ENCODE measurements at regions not wholly inside any gene's neighbourhood (a gene's known extent, or its start where the extent isn't known, plus 50 kb on each side); places are given as distances from the start of the nearest gene placed in this dataset.
"Not testable (repeated sequence)": the region's sequence is repeated elsewhere in the genome, so short reads cannot be mapped to it uniquely, and the experiment has no call there.

DNA sequence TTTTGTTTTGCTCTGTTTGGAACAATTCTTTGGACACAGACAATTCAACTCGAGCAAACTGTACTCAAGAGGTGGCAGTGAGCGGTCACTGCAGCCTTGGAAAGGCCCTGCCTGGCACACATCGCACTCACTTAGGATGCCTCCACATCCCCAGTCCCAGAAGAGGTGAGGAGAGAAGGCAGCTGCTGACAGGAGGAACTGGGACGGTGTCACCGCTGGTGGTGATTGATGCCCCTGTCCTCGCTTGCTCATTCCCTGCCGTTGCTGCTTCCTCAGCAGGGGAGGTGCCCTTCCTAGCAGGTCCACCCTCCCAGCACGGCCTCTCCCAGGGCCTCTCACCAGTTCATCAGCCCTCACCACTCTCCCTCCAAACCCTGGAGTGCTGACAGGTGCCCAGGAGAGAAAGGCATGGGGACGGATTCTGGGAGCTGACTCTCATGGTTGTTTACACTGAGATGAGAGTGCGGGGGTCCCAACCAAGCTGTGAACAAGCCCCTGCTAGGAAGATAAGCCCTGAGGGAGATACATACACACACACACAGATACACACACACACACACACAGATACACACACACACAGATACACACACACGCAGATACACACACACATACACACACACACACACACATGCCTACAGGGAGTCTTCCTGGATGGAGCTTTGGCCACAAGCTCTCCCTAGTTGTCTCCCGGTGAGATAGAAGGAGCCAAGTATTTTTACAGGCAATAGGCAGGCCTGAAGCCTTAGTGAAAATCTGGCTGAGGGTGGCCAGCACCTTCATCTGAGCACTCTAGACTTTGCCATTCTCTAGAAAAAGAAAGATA, 101.1 kb downstream of the CDC7 start:
- no peaks in the 10 kb centered on the region for H3K27me3 ChIP-seq (ENCODE audit: control insufficient read depth, insufficient read depth, low read length)
- FAIRE-seq (peak; percentile 88), DNase-seq (ENCODE audit: low read depth) (no peak)
- TF ChIP-seq, protein P1, sequence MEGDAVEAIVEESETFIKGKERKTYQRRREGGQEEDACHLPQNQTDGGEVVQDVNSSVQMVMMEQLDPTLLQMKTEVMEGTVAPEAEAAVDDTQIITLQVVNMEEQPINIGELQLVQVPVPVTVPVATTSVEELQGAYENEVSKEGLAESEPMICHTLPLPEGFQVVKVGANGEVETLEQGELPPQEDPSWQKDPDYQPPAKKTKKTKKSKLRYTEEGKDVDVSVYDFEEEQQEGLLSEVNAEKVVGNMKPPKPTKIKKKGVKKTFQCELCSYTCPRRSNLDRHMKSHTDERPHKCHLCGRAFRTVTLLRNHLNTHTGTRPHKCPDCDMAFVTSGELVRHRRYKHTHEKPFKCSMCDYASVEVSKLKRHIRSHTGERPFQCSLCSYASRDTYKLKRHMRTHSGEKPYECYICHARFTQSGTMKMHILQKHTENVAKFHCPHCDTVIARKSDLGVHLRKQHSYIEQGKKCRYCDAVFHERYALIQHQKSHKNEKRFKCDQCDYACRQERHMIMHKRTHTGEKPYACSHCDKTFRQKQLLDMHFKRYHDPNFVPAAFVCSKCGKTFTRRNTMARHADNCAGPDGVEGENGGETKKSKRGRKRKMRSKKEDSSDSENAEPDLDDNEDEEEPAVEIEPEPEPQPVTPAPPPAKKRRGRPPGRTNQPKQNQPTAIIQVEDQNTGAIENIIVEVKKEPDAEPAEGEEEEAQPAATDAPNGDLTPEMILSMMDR (IDR thresholded peaks at IDR 0.05; ENCODE audit: insufficient read depth, low read length, severe bottlenecking) = no peak
- no peaks in the 10 kb centered on the region for H3K36me3 ChIP-seq (ENCODE audit: control insufficient read depth, insufficient read depth, low read length)
- no peak overlapping the region for H3K4me3 ChIP-seq (ENCODE audit: low read depth, low read length)

- H3K4me3 ChIP-seq (ENCODE audit: low read depth, low read length) = no peak overlapping the region
- TF ChIP-seq, protein P1 (IDR thresholded peaks at IDR 0.05; ENCODE audit: insufficient read depth, low read length, severe bottlenecking) = no peak
- no peaks in the 10 kb centered on the region for H3K27me3 ChIP-seq (ENCODE audit: control insufficient read depth, insufficient read depth, low read length)
- DNase-seq (ENCODE audit: low read depth) (no peak), FAIRE-seq (no peak)
- H3K36me3 ChIP-seq (ENCODE audit: control insufficient read depth, insufficient read depth, low read length) = no peaks in the 10 kb centered on the region
Observed at GRCh38 chr1:91603409-91603808, 102.8 kb downstream of the CDC7 start.

DNA sequence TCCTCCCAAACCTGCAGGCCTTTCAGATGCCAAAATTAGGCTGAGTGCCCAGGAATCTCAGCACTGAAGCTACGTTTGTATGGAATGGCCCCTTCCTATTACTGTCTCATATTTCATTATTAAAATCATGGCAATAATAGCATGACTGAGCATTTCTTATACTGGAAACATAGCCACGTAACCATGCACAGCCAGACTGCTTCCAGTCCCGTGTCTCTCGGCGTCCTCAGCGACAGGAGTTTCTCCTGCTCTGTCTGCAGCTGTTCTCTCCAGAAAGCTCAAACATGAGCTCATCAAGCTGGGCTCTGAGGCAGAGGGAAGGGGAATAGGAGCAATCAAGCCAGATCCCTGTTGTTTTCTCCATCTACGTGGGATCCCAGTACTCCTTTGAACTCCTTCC, 104.0 kb downstream of the CDC7 start:
- TF ChIP-seq, protein P1 (IDR thresholded peaks at IDR 0.05; ENCODE audit: insufficient read depth, low read length, severe bottlenecking) = no peak
- no peaks in the 10 kb centered on the region for H3K36me3 ChIP-seq (ENCODE audit: control insufficient read depth, insufficient read depth, low read length)
- no peak for DNase-seq (ENCODE audit: low read depth)
- no peak overlapping the region for H3K4me3 ChIP-seq (ENCODE audit: low read depth, low read length)
- FAIRE-seq = no peak
- H3K27me3 ChIP-seq (ENCODE audit: control insufficient read depth, insufficient read depth, low read length) = no peaks in the 10 kb centered on the region

- no peak overlapping the region for H3K4me3 ChIP-seq (ENCODE audit: low read depth, low read length)
- DNase-seq (ENCODE audit: low read depth) (no peak), FAIRE-seq (no peak)
- no peaks in the 10 kb centered on the region for H3K36me3 ChIP-seq (ENCODE audit: control insufficient read depth, insufficient read depth, low read length)
- TF ChIP-seq, protein P1 (IDR thresholded peaks at IDR 0.05; ENCODE audit: insufficient read depth, low read length, severe bottlenecking) = no peak
- H3K27me3 ChIP-seq (ENCODE audit: control insufficient read depth, insufficient read depth, low read length) = no peaks in the 10 kb centered on the region
Observed at GRCh38 chr1:91605566-91605965, 104.9 kb downstream of the CDC7 start.

DNA sequence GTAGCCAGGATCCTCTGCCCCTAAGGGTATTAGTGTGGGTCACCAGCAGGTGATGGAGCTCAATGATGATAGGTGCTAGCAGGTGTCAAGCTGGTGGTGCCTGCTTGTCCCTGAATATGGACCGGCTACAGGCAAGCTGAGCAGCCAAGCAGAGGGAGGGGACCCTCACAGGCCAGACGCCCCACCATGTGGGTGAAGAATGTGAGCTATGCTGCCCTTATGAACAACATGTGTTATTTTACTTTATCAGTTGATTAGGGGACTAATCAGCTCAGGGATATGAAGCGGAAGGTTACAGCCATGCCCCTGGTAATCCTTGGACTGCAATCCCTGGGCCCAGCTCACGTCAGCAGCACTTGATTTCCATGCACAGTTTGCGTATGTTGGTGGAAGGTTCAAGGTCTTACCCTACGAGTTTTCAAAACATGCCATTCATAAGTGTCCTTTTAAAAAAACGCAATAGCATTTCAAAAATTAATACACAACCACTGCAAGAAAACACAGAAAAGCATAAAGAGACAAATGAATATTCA, 106.0 kb downstream of the CDC7 start:
- H3K36me3 ChIP-seq (ENCODE audit: control insufficient read depth, insufficient read depth, low read length) = no peaks in the 10 kb centered on the region
- FAIRE-seq = peak; percentile 60
- DNase-seq (ENCODE audit: low read depth) = no peak
- no peak overlapping the region for H3K4me3 ChIP-seq (ENCODE audit: low read depth, low read length)
- no peaks in the 10 kb centered on the region for H3K27me3 ChIP-seq (ENCODE audit: control insufficient read depth, insufficient read depth, low read length)
- TF ChIP-seq, protein P1 (IDR thresholded peaks at IDR 0.05; ENCODE audit: insufficient read depth, low read length, severe bottlenecking) = no peak

GRCh38 chr1:91607686-91608085, 107.0 kb downstream of the CDC7 start:
- H3K36me3 ChIP-seq (ENCODE audit: control insufficient read depth, insufficient read depth, low read length); H3K4me3 ChIP-seq (ENCODE audit: low read depth, low read length); H3K27me3 ChIP-seq (ENCODE audit: control insufficient read depth, insufficient read depth, low read length); FAIRE-seq: not testable (repeated sequence)
- DNase-seq (ENCODE audit: low read depth) = peak; percentile 76
